ENCODE measurements at regions not wholly inside any gene's neighbourhood (a gene's known extent, or its start where the extent isn't known, plus 50 kb on each side); places are given as distances from the start of the nearest gene placed in this dataset.

- Histone ChIP-seq H2BK120ac (ENCODE audit: low read depth, low read length) (no peak overlapping the region), H3K79me1 (ENCODE audit: low read depth in 1 of 2, low read length in 2 of 2) (no peaks in the 10 kb centered on the region), H3K9me3 (ENCODE audit: control insufficient read depth, insufficient read depth, low read length) (peaks cover 10% of the 10 kb centered on the region), H3K9ac (ENCODE audit: low read depth, low read length) (no peak overlapping the region), H3K9me1 (ENCODE audit: insufficient read depth, low read length) (no peaks in the 10 kb centered on the region), H4K91ac (ENCODE audit: insufficient read depth, low read depth, low read length) (no peak overlapping the region), H2AK5ac (ENCODE audit: low read depth, low read length) (no peak overlapping the region), H2AK9ac (replicated peaks; ENCODE audit: low read depth, low read length, poor library complexity) (no peak overlapping the region), H3K4me2 (ENCODE audit: low read depth, low read length) (no peak overlapping the region), H3K4ac (ENCODE audit: low read depth, low read length) (no peak overlapping the region), H3K56ac (ENCODE audit: extremely low read depth, insufficient read depth, low read length) (no peak overlapping the region), H3K27ac (ENCODE audit: insufficient read depth, low read length) (no peak overlapping the region), H2BK20ac (ENCODE audit: low read depth, low read length) (no peak overlapping the region), H3K4me1 (ENCODE audit: control insufficient read depth, insufficient read depth, low read length) (no peaks in the 10 kb centered on the region), H4K8ac (ENCODE audit: low read depth in 2 of 2, low read length in 2 of 2) (no peak overlapping the region), H2BK15ac (ENCODE audit: low read depth, low read length) (no peak overlapping the region), H4K20me1 (ENCODE audit: insufficient read depth, low read length) (no peaks in the 10 kb centered on the region), H2AFZ (replicated peaks; ENCODE audit: low read length, poor library complexity) (no peak overlapping the region), H4K5ac (ENCODE audit: low read depth, low read length) (no peak overlapping the region), H3K14ac (replicated peaks; ENCODE audit: low read depth, low read length) (no peak overlapping the region), H3K23ac (ENCODE audit: low read depth, low read length) (no peak overlapping the region), H3K27me3 (ENCODE audit: control insufficient read depth, insufficient read depth, low read length) (no peaks in the 10 kb centered on the region), H2BK5ac (ENCODE audit: low read depth, low read length, poor library complexity, severe bottlenecking) (no peak overlapping the region), H3K36me3 (ENCODE audit: control insufficient read depth, insufficient read depth, low read length) (no peaks in the 10 kb centered on the region), H3K4me3 (ENCODE audit: insufficient read depth, low read depth, low read length) (no peak overlapping the region), H3K18ac (ENCODE audit: low read depth, low read length) (no peak overlapping the region)
- no peak for TF ChIP-seq MXI1 (IDR thresholded peaks at IDR 0.05; ENCODE audit: borderline replicate concordance, low read depth, low read length)
- no peak for TF ChIP-seq FOS (IDR thresholded peaks at IDR 0.05; ENCODE audit: low read depth, low read length)
- TF ChIP-seq RAD21 (IDR thresholded peaks at IDR 0.05; ENCODE audit: low read length), result no peak
- no peak for TF ChIP-seq CHD1 (IDR thresholded peaks at IDR 0.05; ENCODE audit: low read depth, low read length)
- TF ChIP-seq POLR2A (IDR thresholded peaks at IDR 0.05; ENCODE audit: low read depth, low read length), result no peak
- no peak for TF ChIP-seq CTCF (conservative IDR thresholded peaks at IDR 0.05; ENCODE audit: low read depth, low read length)
- no peak for TF ChIP-seq MAZ (IDR thresholded peaks at IDR 0.05; ENCODE audit: borderline replicate concordance, low read depth, low read length)
- no peak for TF ChIP-seq ELK1 (IDR thresholded peaks at IDR 0.05; ENCODE audit: borderline replicate concordance, low read depth, low read length)
- TF ChIP-seq MAFK (IDR thresholded peaks at IDR 0.05; ENCODE audit: low read depth, low read length), result no peak
- no peak for TF ChIP-seq USF2 (IDR thresholded peaks at IDR 0.05; ENCODE audit: low read depth, low read length)
- TF ChIP-seq BHLHE40 (IDR thresholded peaks at IDR 0.05; ENCODE audit: low read depth, low read length), result no peak
- TF ChIP-seq RFX5 (IDR thresholded peaks at IDR 0.05; ENCODE audit: low read depth, low read length), result no peak
- no peak for TF ChIP-seq RCOR1 (IDR thresholded peaks at IDR 0.05; ENCODE audit: insufficient replicate concordance, low read length)
- BruUV-seq (replicated peaks), result no TSS peak
- POLR2A ChIA-PET (ENCODE audit: unreplicated experiment), result no interaction called here
- intact Hi-C loops (cut with micrococcal nuclease) (no loop called here), in situ Hi-C loops (cut with MboI; ENCODE audit: low sequenced_read_pairs) (no loop called here), dilution Hi-C loops (cut with HindIII; ENCODE audit: low sequenced_read_pairs, unreplicated experiment) (no loop called here)
- CTCF ChIA-PET, result no interaction called here
- ATAC-seq (ENCODE audit: low read depth) (no peak), DNase-seq (no peak)
- WGBS, 2 experiments (ENCODE audit: extremely low coverage in 2 of 2, insufficient read length in 1 of 2), result no CpG with 5 or more reads among the region's 6 CpGs
These were observed 423.8 kb upstream of the DPP6 start for GRCh38 chr7:153628406-153628805.
